B cell (primary cell): ENCODE measurements at regions not wholly inside any gene's neighbourhood (a gene's known extent, or its start where the extent isn't known, plus 50 kb on each side); places are given as distances from the start of the nearest gene placed in this dataset.

ENCODE experiments used
- ATAC-seq: fragments of 200-7000 bp; cut with Tn5 transposase; one replicate; pipeline ENCODE4 v1.10.0; 2021; ENCODE audit warnings: low read depth, mild to moderate bottlenecking, moderate number of reproducible peaks, moderate library complexity
- CTCF ChIA-PET: fragments of 350-600 bp; sonication (Branson Sonifier 250); formaldehyde crosslinking; loops from one replicate; lab custom pipeline; 2021; ENCODE audit warnings: antibody characterized with exemption, inconsistent platforms; lab: Charles Lee
- POLR2A ChIA-PET: fragments of 350-600 bp; sonication (Branson Sonifier 250); formaldehyde crosslinking; loops from one replicate; lab custom pipeline; 2021; ENCODE audit warnings: antibody characterized with exemption; lab: Charles Lee
- DNase-seq: peaks from one replicate; pipeline ENCODE4 v3.0.0; 2013
- H2AFZ ChIP-seq: 2 replicates; pipeline ENCODE4 v1.6.1; 2012; ENCODE audit warnings: mild to moderate bottlenecking, low read depth, low read length; ENCODE audit not compliant: insufficient read depth, poor library complexity, severe bottlenecking
- H3K27ac ChIP-seq, 2 donors: 1 replicate in 1 of 2; 2 replicates in 1 of 2; pipeline ENCODE4 v1.5.1; 2012 to 2013; ENCODE audit warnings: low read length in 2 of 2, mild to moderate bottlenecking in 2 of 2, moderate library complexity in 1 of 2
- H3K27me3 ChIP-seq, 4 experiments: fragments of 200-600 bp in 1 of 4; sonication (generic) in 1 of 4; replicated peaks in 1 of 4; 1 replicate in 2 of 4; 2 replicates in 2 of 4; pipeline versions ENCODE4 v1.6.1 to v1.7.0; 2013 to 2016; ENCODE audit warnings: low read length in 3 of 4, mild to moderate bottlenecking in 2 of 4, mixed read lengths in 1 of 4, moderate library complexity in 1 of 4; ENCODE audit not compliant: insufficient read depth in 4 of 4, control insufficient read depth in 3 of 4; ENCODE audit errors: control extremely low read depth in 1 of 4
- H3K36me3 ChIP-seq, 2 experiments: replicated peaks in 1 of 2; 1 replicate in 1 of 2; 2 replicates in 1 of 2; pipeline versions ENCODE4 v1.6.1 to v1.7.1; 2013; ENCODE audit warnings: low read length in 1 of 2; ENCODE audit not compliant: insufficient read depth in 2 of 2, control insufficient read depth in 1 of 2; ENCODE audit errors: control extremely low read depth in 1 of 2, extremely low read depth in 1 of 2
- H3K4me1 ChIP-seq, 2 donors: fragments of 200-600 bp in 1 of 2; sonication (generic) in 1 of 2; 1 replicate in 1 of 2; 2 replicates in 1 of 2; pipeline versions ENCODE4 v1.5.1 to v1.6.1; 2013 to 2017; ENCODE audit warnings: low read length in 2 of 2; ENCODE audit not compliant: control insufficient read depth in 2 of 2, insufficient read depth in 2 of 2
- H3K4me2 ChIP-seq: replicated peaks from 2 replicates; pipeline ENCODE3; 2012; ENCODE audit warnings: mild to moderate bottlenecking, low read depth, low read length; ENCODE audit not compliant: poor library complexity, severe bottlenecking
- H3K4me3 ChIP-seq, 5 experiments: fragments of 200-600 bp in 1 of 5; sonication (generic) in 1 of 5; 1 replicate in 3 of 5; 2 replicates in 2 of 5; pipeline versions ENCODE4 v1.5.1 to v1.7.0; 2011 to 2016; ENCODE audit warnings: low read length in 4 of 5, mild to moderate bottlenecking in 4 of 5, low read depth in 2 of 5, control low read depth in 1 of 5, moderate library complexity in 1 of 5; ENCODE audit not compliant: insufficient read depth in 1 of 5; ENCODE audit errors: control extremely low read depth in 1 of 5, extremely low read depth in 1 of 5
- H3K79me2 ChIP-seq: fragments of 200-600 bp; sonication (generic); one replicate; pipeline ENCODE4 v1.6.0; 2016; ENCODE audit warnings: low read length; ENCODE audit not compliant: control insufficient read depth, insufficient read depth
- H3K9ac ChIP-seq: fragments of 200-600 bp; sonication (generic); 2 replicates; pipeline ENCODE4 v1.6.1; 2017; ENCODE audit warnings: mild to moderate bottlenecking, low read length, moderate library complexity
- H3K9me3 ChIP-seq, 3 donors: one replicate each; pipeline versions ENCODE4 v1.6.1 to v1.7.1; 2013; ENCODE audit warnings: low read length in 2 of 3; ENCODE audit not compliant: control insufficient read depth in 2 of 3, insufficient read depth in 1 of 3; ENCODE audit errors: control extremely low read depth in 1 of 3
- H4K20me1 ChIP-seq: 2 replicates; pipeline ENCODE4 v1.6.0; 2012; ENCODE audit warnings: mild to moderate bottlenecking, low read length; ENCODE audit not compliant: insufficient read depth, control insufficient read depth, poor library complexity, severe bottlenecking
- H3K27ac Mint-ChIP-seq: one replicate; pipeline ENCODE4 v1.8.0; 2021; ENCODE audit warnings: mixed read lengths
- H3K27me3 Mint-ChIP-seq: one replicate; pipeline ENCODE4 v1.8.0; 2021; ENCODE audit warnings: mixed read lengths
- H3K4me1 Mint-ChIP-seq: one replicate; pipeline ENCODE4 v1.8.0; 2021; ENCODE audit warnings: mixed read lengths
- H3K4me3 Mint-ChIP-seq: one replicate; pipeline ENCODE4 v1.8.0; 2021; ENCODE audit warnings: mixed read lengths
- H3K9me3 Mint-ChIP-seq: one replicate; pipeline ENCODE4 v1.8.0; 2022; ENCODE audit warnings: mixed read lengths; ENCODE audit not compliant: insufficient read depth
- CTCF ChIP-seq: fragments of 200-600 bp; IDR thresholded peaks from one replicate; pipeline ENCODE4 v1.8.0; 2022; ENCODE audit warnings: antibody characterized with exemption, mild to moderate bottlenecking
- EZH2 ChIP-seq: IDR thresholded peaks from 2 replicates; pipeline ENCODE4 v1.6.1; 2012; ENCODE audit warnings: borderline replicate concordance, low read depth, mild to moderate bottlenecking, moderate library complexity, low read length; ENCODE audit not compliant: insufficient read depth, poor library complexity, severe bottlenecking
- WGBS: methylation state at CpG from one replicate; pipeline ENCODE4 v1.1.5; 2013; ENCODE audit warnings: missing lambda C conversion rate; ENCODE audit not compliant: insufficient coverage; 5-methylcytosine and 5-hydroxymethylcytosine counted together
- intact Hi-C: fragments of 100-400 bp; cut with micrococcal nuclease; formaldehyde crosslinking; loops from one replicate; pipeline ENCODE4 v1.10.0; 2022

- H3K79me2 ChIP-seq: no peaks in the 10 kb centered on the region
- intact Hi-C loops: no loop called here
- ChIA-PET POLR2A (no interaction called here), CTCF (interaction anchor here (0.8 to 1.1 kb wide), 2 partner anchors 10 to 525 kb away, joined by 3 read pairs; no protein-coding TSS in a partner anchor)
- no peaks in the 10 kb centered on the region for H3K9me3 ChIP-seq
- TF ChIP-seq EZH2 (no peak), CTCF (no peak)
- H3K4me1 ChIP-seq: peaks cover 0 to 4% of the 10 kb centered on the region in 2 donors
- no peak overlapping the region for H3K4me2 ChIP-seq
- H4K20me1 ChIP-seq: no peaks in the 10 kb centered on the region
- H3K27ac ChIP-seq: no peak overlapping the region
- H3K4me3 ChIP-seq: no peak overlapping the region
- no peak overlapping the region for H3K9ac ChIP-seq
- DNase-seq (no peak), ATAC-seq (no peak)
- H2AFZ ChIP-seq: no peak overlapping the region
- Mint-ChIP-seq H3K27ac (no peak overlapping the region), H3K4me3 (no peak overlapping the region), H3K9me3 (no peaks in the 10 kb centered on the region), H3K27me3 (peaks cover 45% of the 10 kb centered on the region), H3K4me1 (peaks cover 6% of the 10 kb centered on the region)
- WGBS: 92% methylated on average over 9 of the region's 11 CpGs
- H3K36me3 ChIP-seq: no peaks in the 10 kb centered on the region
- peaks cover 0 to 34% (median 12%) of the 10 kb centered on the region in 4 experiments for H3K27me3 ChIP-seq
Observed at GRCh38 chr6:163944897-163945296, 530.4 kb downstream of the QKI start.

GRCh38 chr6:163943607-163944385, 529.3 kb downstream of the QKI start:
- H3K4me2 ChIP-seq: peak overlapping the region; percentile 8
- peaks cover 50% of the 10 kb centered on the region for H3K27me3 Mint-ChIP-seq
- H4K20me1 ChIP-seq: no peaks in the 10 kb centered on the region
- H3K4me1 Mint-ChIP-seq: peaks cover 6% of the 10 kb centered on the region
- H3K4me3 ChIP-seq: no peak overlapping the region
- peaks cover 0 to 34% (median 12%) of the 10 kb centered on the region in 4 experiments for H3K27me3 ChIP-seq
- no peaks in the 10 kb centered on the region for H3K9me3 Mint-ChIP-seq
- H3K4me3 Mint-ChIP-seq: no peak overlapping the region
- DNase-seq (no peak), ATAC-seq (no peak)
- TF ChIP-seq EZH2: no peak
- TF ChIP-seq CTCF: no peak
- H3K9ac ChIP-seq: no peak overlapping the region
- H3K27ac ChIP-seq: no peak overlapping the region
- peaks cover 0 to 4% of the 10 kb centered on the region in 2 donors for H3K4me1 ChIP-seq
- POLR2A ChIA-PET: no interaction called here
- 30% methylated on average over 10 of the region's 16 CpGs for WGBS
- H3K79me2 ChIP-seq: no peaks in the 10 kb centered on the region
- no peak overlapping the region for H3K27ac Mint-ChIP-seq
- CTCF ChIA-PET: interaction anchor here (0.7 to 1.1 kb wide), 2 partner anchors 9 to 11 kb away, joined by 3 read pairs; no protein-coding TSS in a partner anchor
- H2AFZ ChIP-seq: peak overlapping the region; percentile 28
- no peaks in the 10 kb centered on the region for H3K36me3 ChIP-seq
- H3K9me3 ChIP-seq: no peaks in the 10 kb centered on the region
- intact Hi-C loops: no loop called here
